MCF 10A (cell line): ENCODE measurements at regions not wholly inside any gene's neighbourhood (a gene's known extent, or its start where the extent isn't known, plus 50 kb on each side); places are given as distances from the start of the nearest gene placed in this dataset.

Experiments
- BruUV-seq: library from RNA; stranded (reverse); fragments of 400-500 nt; replicated peaks from 2 replicates; lab custom pipeline; 2021; lab: Mats Ljungman, UMichigan
- CTCF ChIA-PET: fragments of 300-600 bp; sonication (Branson Sonifier 250); formaldehyde crosslinking; extraction: SDS; loops from one replicate; lab custom pipeline; 2021; ENCODE audit warnings: antibody characterized with exemption, inconsistent platforms; lab: Yijun Ruan, JAX
- POLR2A ChIA-PET: fragments of 300-600, 350-650 bp; sonication (Branson Sonifier 250); formaldehyde crosslinking; extraction: SDS; loops from one replicate; lab custom pipeline; 2020; ENCODE audit warnings: antibody characterized with exemption, inconsistent platforms; lab: Yijun Ruan, JAX
- DNase-seq: peaks from one replicate; pipeline ENCODE4 v3.0.0-alpha.2; 2018; ENCODE audit not compliant: unreplicated experiment
- H3K27ac Mint-ChIP-seq: one replicate; pipeline ENCODE4 v1.8.0; 2022; ENCODE audit warnings: mild to moderate bottlenecking, low read depth, mixed read lengths; ENCODE audit not compliant: unreplicated experiment
- H3K27me3 Mint-ChIP-seq: one replicate; pipeline ENCODE4 v1.8.0; 2022; ENCODE audit warnings: mixed read lengths; ENCODE audit not compliant: insufficient read depth, unreplicated experiment
- H3K36me3 Mint-ChIP-seq: one replicate; pipeline ENCODE4 v1.8.0; 2022; ENCODE audit warnings: mild to moderate bottlenecking, moderate library complexity, mixed read lengths; ENCODE audit not compliant: insufficient read depth, unreplicated experiment
- H3K4me1 Mint-ChIP-seq: one replicate; pipeline ENCODE4 v1.8.0; 2022; ENCODE audit warnings: mixed read lengths; ENCODE audit not compliant: insufficient read depth, unreplicated experiment
- H3K4me3 Mint-ChIP-seq: one replicate; pipeline ENCODE4 v1.8.0; 2022; ENCODE audit warnings: mild to moderate bottlenecking, moderate library complexity, mixed read lengths; ENCODE audit not compliant: unreplicated experiment
- H3K9me3 Mint-ChIP-seq: one replicate; pipeline ENCODE4 v1.8.0; 2022; ENCODE audit warnings: mixed read lengths; ENCODE audit not compliant: unreplicated experiment
- intact Hi-C: fragments of 100-400 bp; cut with micrococcal nuclease; formaldehyde crosslinking; loops from 2 replicates; pipeline ENCODE4 v1.14.1; 2022
- TF ChIP-seq, protein P1 (sequence below): fragments of 200-600 bp; IDR thresholded peaks from one replicate; pipeline ENCODE4 v1.8.0; 2022; ENCODE audit warnings: antibody characterized with exemption, mild to moderate bottlenecking; ENCODE audit not compliant: unreplicated experiment

DNA sequence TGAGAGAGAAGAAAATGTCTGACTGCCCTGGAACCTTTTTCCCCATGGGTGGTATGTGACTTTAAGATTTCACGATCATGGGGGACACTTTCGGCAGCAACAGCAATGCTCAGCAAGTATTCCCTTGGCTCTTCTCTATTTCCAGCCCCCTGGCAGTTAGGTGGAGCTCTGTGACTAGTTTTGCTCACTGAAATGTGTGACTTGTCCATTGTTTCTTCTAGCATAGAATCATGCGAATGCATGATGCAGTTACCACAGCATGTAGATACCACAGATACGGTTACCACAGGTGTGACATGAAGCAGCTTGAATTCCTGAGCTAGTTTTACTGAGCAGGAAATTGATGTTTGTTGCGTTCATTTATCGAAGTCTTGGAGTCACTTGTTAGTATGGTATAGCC lies 1034.5 kb upstream of the EEF2KMT start:
- Mint-ChIP-seq H3K36me3 (no peaks in the 10 kb centered on the region), H3K27me3 (no peaks in the 10 kb centered on the region), H3K4me1 (no peaks in the 10 kb centered on the region), H3K4me3 (no peak overlapping the region), H3K27ac (no peak overlapping the region), H3K9me3 (peaks cover 32% of the 10 kb centered on the region)
- intact Hi-C loops, result no loop called here
- no TSS peak for BruUV-seq
- ChIA-PET POLR2A (no interaction called here), CTCF (interaction anchor here (1.6 kb wide), 1 partner anchor 511 kb away, joined by 3 read pairs; no protein-coding TSS in a partner anchor)
- TF ChIP-seq, protein P1, sequence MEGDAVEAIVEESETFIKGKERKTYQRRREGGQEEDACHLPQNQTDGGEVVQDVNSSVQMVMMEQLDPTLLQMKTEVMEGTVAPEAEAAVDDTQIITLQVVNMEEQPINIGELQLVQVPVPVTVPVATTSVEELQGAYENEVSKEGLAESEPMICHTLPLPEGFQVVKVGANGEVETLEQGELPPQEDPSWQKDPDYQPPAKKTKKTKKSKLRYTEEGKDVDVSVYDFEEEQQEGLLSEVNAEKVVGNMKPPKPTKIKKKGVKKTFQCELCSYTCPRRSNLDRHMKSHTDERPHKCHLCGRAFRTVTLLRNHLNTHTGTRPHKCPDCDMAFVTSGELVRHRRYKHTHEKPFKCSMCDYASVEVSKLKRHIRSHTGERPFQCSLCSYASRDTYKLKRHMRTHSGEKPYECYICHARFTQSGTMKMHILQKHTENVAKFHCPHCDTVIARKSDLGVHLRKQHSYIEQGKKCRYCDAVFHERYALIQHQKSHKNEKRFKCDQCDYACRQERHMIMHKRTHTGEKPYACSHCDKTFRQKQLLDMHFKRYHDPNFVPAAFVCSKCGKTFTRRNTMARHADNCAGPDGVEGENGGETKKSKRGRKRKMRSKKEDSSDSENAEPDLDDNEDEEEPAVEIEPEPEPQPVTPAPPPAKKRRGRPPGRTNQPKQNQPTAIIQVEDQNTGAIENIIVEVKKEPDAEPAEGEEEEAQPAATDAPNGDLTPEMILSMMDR, result no peak
- no peak for DNase-seq

DNA sequence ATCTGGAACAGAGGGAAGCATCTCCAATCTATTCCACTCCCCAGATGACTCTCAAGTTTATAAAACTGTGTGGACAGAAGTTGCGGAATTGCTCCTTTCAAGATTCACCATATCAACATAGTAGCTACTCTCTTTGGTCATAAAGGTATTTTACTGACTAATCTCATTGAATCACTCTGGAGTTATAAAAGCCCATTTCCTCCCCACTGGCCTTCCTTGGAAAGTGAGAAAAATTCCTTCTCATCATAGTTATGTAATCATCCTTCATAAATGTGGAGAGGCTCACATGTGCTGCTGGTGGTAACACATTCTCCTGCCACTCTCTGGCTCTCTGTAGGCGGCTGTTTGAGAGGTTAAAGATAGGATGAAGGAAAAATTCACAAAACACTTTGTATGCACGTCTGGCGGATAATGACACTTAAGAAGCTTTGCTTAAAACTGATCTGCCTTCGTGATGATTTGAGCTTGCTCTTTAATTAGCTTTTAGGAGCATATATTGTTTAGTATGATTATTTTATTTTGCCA lies 1034.0 kb upstream of the EEF2KMT start:
- BruUV-seq, result no TSS peak
- no peaks in the 10 kb centered on the region for H3K27me3 Mint-ChIP-seq
- H3K4me1 Mint-ChIP-seq, result no peaks in the 10 kb centered on the region
- H3K27ac Mint-ChIP-seq, result no peak overlapping the region
- TF ChIP-seq, protein P1, result no peak
- CTCF ChIA-PET, result interaction anchor here (1.6 kb wide), 1 partner anchor 511 kb away, joined by 3 read pairs; no protein-coding TSS in a partner anchor
- no peaks in the 10 kb centered on the region for H3K36me3 Mint-ChIP-seq
- H3K4me3 Mint-ChIP-seq, result no peak overlapping the region
- intact Hi-C loops, result no loop called here
- no peak for DNase-seq
- POLR2A ChIA-PET, result no interaction called here
- peaks cover 32% of the 10 kb centered on the region for H3K9me3 Mint-ChIP-seq

DNA sequence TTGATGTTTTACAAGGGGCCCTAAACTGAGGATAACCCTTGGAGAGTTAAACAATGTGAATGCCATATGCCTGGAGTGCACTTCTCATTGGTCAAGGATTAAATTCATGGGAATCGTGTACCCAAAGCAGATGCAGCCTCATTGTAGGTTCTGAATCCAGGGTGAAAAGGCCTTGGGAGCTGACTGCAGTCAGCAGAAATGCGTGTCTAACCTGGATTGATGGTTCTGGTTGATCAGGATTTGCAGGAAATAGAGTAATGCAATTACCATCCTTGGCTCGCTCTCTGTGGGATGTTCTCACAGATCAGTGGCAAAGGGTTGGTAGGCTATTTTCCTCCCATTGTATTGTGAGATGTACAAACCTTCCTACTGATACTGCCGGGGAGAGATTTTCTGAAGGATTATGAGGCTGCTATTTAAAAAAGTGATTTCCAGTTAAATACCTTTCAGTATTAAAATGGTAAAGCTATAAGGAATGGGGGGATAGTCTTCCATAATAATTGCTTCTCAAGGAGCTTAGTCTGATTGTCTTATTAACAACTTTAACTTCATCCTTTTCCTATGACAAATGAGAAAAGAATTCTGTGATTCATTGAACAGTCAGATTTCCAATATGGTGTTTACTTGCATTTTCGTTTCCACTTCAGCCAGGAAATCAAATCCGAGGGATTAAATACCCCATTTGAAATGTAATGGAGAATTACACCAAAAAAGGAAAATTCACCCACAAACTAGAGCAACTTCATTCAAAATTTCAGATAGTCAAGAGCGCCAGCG lies 1028.1 kb upstream of the EEF2KMT start:
- POLR2A ChIA-PET, result no interaction called here
- CTCF ChIA-PET, result interaction anchor here (0.5 kb wide), 1 partner anchor 1577 kb away, joined by 3 read pairs; no protein-coding TSS in a partner anchor
- intact Hi-C loops, result no loop called here
- H3K27ac Mint-ChIP-seq, result no peak overlapping the region
- peaks cover 44% of the 10 kb centered on the region for H3K9me3 Mint-ChIP-seq
- H3K4me3 Mint-ChIP-seq, result no peak overlapping the region
- no peaks in the 10 kb centered on the region for H3K36me3 Mint-ChIP-seq
- no TSS peak for BruUV-seq
- no peaks in the 10 kb centered on the region for H3K4me1 Mint-ChIP-seq
- no peak for DNase-seq
- TF ChIP-seq, protein P1, result no peak
- no peaks in the 10 kb centered on the region for H3K27me3 Mint-ChIP-seq

DNA sequence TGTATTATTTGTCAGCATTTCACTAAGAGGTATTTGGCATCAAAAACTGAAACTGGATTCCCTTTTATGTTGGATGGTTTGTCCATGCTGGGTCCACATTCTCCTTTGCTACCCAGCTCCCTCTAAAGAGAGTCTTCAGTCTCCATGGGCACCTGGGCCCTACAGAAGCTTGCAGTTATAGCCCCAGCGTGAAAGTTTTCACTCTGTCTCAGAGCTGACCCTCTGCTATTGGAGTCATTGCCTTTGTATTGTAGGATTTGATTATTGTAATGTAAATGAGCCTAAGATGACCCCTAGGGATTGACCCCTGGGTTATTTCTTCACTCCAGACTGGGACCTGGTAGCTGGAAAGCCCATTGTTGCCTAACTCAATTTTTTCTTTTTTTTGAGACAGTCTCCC lies 1026.5 kb upstream of the EEF2KMT start:
- intact Hi-C loops, result no loop called here
- ChIA-PET POLR2A (no interaction called here), CTCF (interaction anchor here (0.7 to 0.8 kb wide), 2 partner anchors 283 to 286 kb away, joined by 3 to 4 read pairs; no protein-coding TSS in a partner anchor)
- Mint-ChIP-seq H3K9me3 (peaks cover 35% of the 10 kb centered on the region), H3K4me1 (no peaks in the 10 kb centered on the region), H3K27ac (no peak overlapping the region), H3K27me3 (no peaks in the 10 kb centered on the region), H3K36me3 (no peaks in the 10 kb centered on the region), H3K4me3 (no peak overlapping the region)
- DNase-seq, result no peak
- BruUV-seq, result no TSS peak
- TF ChIP-seq, protein P1, result no peak
